H1 (cell line): ENCODE measurements at regions not wholly inside any gene's neighbourhood (a gene's known extent, or its start where the extent isn't known, plus 50 kb on each side); places are given as distances from the start of the nearest gene placed in this dataset.
A peak's percentile ranks its signal among the peaks of the same experiment; 100 is the strongest.

ENCODE experiments used
- CTCF ChIA-PET: fragments of 300-600 bp; sonication (Branson Sonifier 250); formaldehyde crosslinking; loops from one replicate; lab custom pipeline; 2021; ENCODE audit not compliant: partially characterized antibody; lab: Charles Lee
- POLR2A ChIA-PET: fragments of 300-600 bp; sonication (Branson Sonifier 250); formaldehyde crosslinking; loops from one replicate; lab custom pipeline; 2021; ENCODE audit warnings: inconsistent platforms; ENCODE audit not compliant: partially characterized antibody; lab: Charles Lee
- DNase-seq, 2 experiments: peaks; one replicate each; pipeline versions ENCODE4 v3.0.0 to v3.0.0-alpha.2; 2010 to 2022; ENCODE audit warnings: low spot score in 2 of 2, low read depth in 1 of 2, mixed read lengths in 1 of 2
- FAIRE-seq: peaks from 2 replicates; lab custom pipeline; 2011; peaks lifted over from hg19 to GRCh38; lab: Jason Lieb, UNC
- H2AFZ ChIP-seq: 2 replicates; pipeline ENCODE4 v1.8.1; 2012; ENCODE audit warnings: low read length, inconsistent platforms
- H2AK5ac ChIP-seq: 2 replicates; pipeline ENCODE4 v1.6.1; 2013; ENCODE audit warnings: low read depth, low read length
- H2BK120ac ChIP-seq: replicated peaks from 2 replicates; pipeline ENCODE3; 2013; ENCODE audit warnings: low read depth, low read length, inconsistent platforms
- H2BK12ac ChIP-seq: 2 replicates; pipeline ENCODE4 v1.6.1; 2013; ENCODE audit warnings: low read depth, low read length
- H2BK15ac ChIP-seq: 2 replicates; pipeline ENCODE4 v1.6.1; 2013; ENCODE audit warnings: low read length
- H2BK20ac ChIP-seq: 2 replicates; pipeline ENCODE4 v1.6.1; 2013; ENCODE audit warnings: low read length
- H2BK5ac ChIP-seq: 2 replicates; pipeline ENCODE4 v1.6.1; 2013; ENCODE audit warnings: low read depth, low read length
- H3K14ac ChIP-seq: 2 replicates; pipeline ENCODE4 v1.6.1; 2013; ENCODE audit warnings: inconsistent platforms; ENCODE audit not compliant: insufficient read length
- H3K18ac ChIP-seq: 2 replicates; pipeline ENCODE4 v1.6.1; 2013; ENCODE audit warnings: low read length; ENCODE audit errors: extremely low read depth
- H3K23ac ChIP-seq: 2 replicates; pipeline ENCODE4 v1.6.1; 2013; ENCODE audit warnings: inconsistent platforms; ENCODE audit not compliant: insufficient read length
- H3K23me2 ChIP-seq: 2 replicates; pipeline ENCODE4 v1.6.1; 2013; ENCODE audit warnings: low read depth, low read length
- H3K27ac ChIP-seq: 2 replicates; pipeline ENCODE4 v1.6.1; 2011; ENCODE audit warnings: low read depth, low read length, inconsistent platforms
- H3K27me3 ChIP-seq, 4 experiments: replicated peaks in 1 of 4; 1 replicate in 1 of 4; 2 replicates in 3 of 4; pipeline versions ENCODE4 v1.6.1 to v1.8.1; 2011 to 2013; ENCODE audit warnings: low read length in 3 of 4, mild to moderate bottlenecking in 3 of 4, inconsistent platforms in 2 of 4, mixed read lengths in 2 of 4, moderate library complexity in 1 of 4; ENCODE audit not compliant: control insufficient read depth in 3 of 4, insufficient read depth in 3 of 4; ENCODE audit errors: extremely low read depth in 1 of 4
- H3K36me3 ChIP-seq, 4 experiments: 2 replicates each; pipeline versions ENCODE4 v1.6.1 to v1.8.1; 2011 to 2013; ENCODE audit warnings: mild to moderate bottlenecking in 4 of 4, low read length in 3 of 4, moderate library complexity in 2 of 4, control low read depth in 1 of 4, inconsistent platforms in 1 of 4; ENCODE audit not compliant: insufficient read depth in 4 of 4, control insufficient read depth in 2 of 4
- H3K4ac ChIP-seq: replicated peaks from 2 replicates; pipeline ENCODE3; 2013; ENCODE audit warnings: low read length, low read depth, mixed read lengths, inconsistent platforms; ENCODE audit not compliant: insufficient read length
- H3K4me1 ChIP-seq, 4 experiments: replicated peaks in 1 of 4; 1 replicate in 1 of 4; 2 replicates in 3 of 4; pipeline versions ENCODE4 v1.6.1 to v1.8.1; 2011 to 2013; ENCODE audit warnings: low read length in 3 of 4, inconsistent platforms in 2 of 4, mixed read lengths in 1 of 4; ENCODE audit not compliant: insufficient read depth in 4 of 4, control insufficient read depth in 3 of 4
- H3K4me2 ChIP-seq, 2 experiments: 2 replicates each; pipeline versions ENCODE4 v1.6.1 to v1.8.1; 2011 to 2013; ENCODE audit warnings: low read depth in 2 of 2, low read length in 2 of 2, control low read depth in 1 of 2, inconsistent platforms in 1 of 2, mild to moderate bottlenecking in 1 of 2; ENCODE audit not compliant: insufficient read depth in 1 of 2
- H3K4me3 ChIP-seq, 4 experiments: fragments of 200-600, 300-600 bp in 1 of 4; sonication (generic), shearing (Covaris generic), sonication (Bioruptor Twin) in 1 of 4; 2 replicates each; pipeline versions ENCODE4 v1.5.1 to v1.8.1; 2011 to 2016; ENCODE audit warnings: low read length in 4 of 4, low read depth in 3 of 4, control low read depth in 2 of 4, inconsistent platforms in 2 of 4, mild to moderate bottlenecking in 2 of 4, mixed read lengths in 1 of 4, moderate library complexity in 1 of 4; ENCODE audit not compliant: insufficient read depth in 2 of 4; ENCODE audit errors: extremely low read depth in 1 of 4
- H3K56ac ChIP-seq: replicated peaks from 2 replicates; pipeline ENCODE3; 2013; ENCODE audit warnings: low read depth, mild to moderate bottlenecking, mixed read lengths, low read length, inconsistent platforms; ENCODE audit not compliant: insufficient read length
- H3K79me1 ChIP-seq: 2 replicates; pipeline ENCODE4 v1.6.1; 2013; ENCODE audit warnings: low read depth, low read length, control low read depth
- H3K79me2 ChIP-seq, 2 experiments: 2 replicates each; pipeline versions ENCODE4 v1.6.1 to v1.8.1; 2012 to 2013; ENCODE audit warnings: low read length in 2 of 2, mild to moderate bottlenecking in 2 of 2, inconsistent platforms in 1 of 2; ENCODE audit not compliant: insufficient read depth in 2 of 2, control insufficient read depth in 1 of 2
- H3K9ac ChIP-seq, 4 experiments: replicated peaks in 1 of 4; 1 replicate in 1 of 4; 2 replicates in 3 of 4; pipeline versions ENCODE4 v1.6.1 to v1.8.1; 2011 to 2013; ENCODE audit warnings: low read depth in 3 of 4, low read length in 3 of 4, control low read depth in 2 of 4, mild to moderate bottlenecking in 2 of 4, moderate library complexity in 2 of 4, inconsistent platforms in 1 of 4; ENCODE audit errors: extremely low read depth in 1 of 4
- H3K9me3 ChIP-seq, 2 experiments: 2 replicates each; pipeline versions ENCODE4 v1.6.1 to v1.8.1; 2012 to 2013; ENCODE audit warnings: mild to moderate bottlenecking in 2 of 2, moderate library complexity in 2 of 2, control low read depth in 1 of 2, inconsistent platforms in 1 of 2, low read depth in 1 of 2, low read length in 1 of 2, mixed read lengths in 1 of 2; ENCODE audit not compliant: insufficient read depth in 2 of 2
- H4K20me1 ChIP-seq, 2 experiments: replicated peaks in 1 of 2; 2 replicates each; pipeline versions ENCODE3 to v1.8.1; 2011 to 2013; ENCODE audit warnings: inconsistent platforms in 2 of 2, low read length in 2 of 2, mild to moderate bottlenecking in 1 of 2; ENCODE audit not compliant: insufficient read depth in 2 of 2, control insufficient read depth in 1 of 2
- H4K5ac ChIP-seq: 2 replicates; pipeline ENCODE4 v1.6.1; 2013; ENCODE audit warnings: low read length, low read depth, mixed read lengths, inconsistent platforms; ENCODE audit not compliant: insufficient read length
- H4K8ac ChIP-seq: 2 replicates; pipeline ENCODE4 v1.8.0; 2013; ENCODE audit warnings: mild to moderate bottlenecking, moderate library complexity, low read length, inconsistent platforms; ENCODE audit not compliant: insufficient read depth; ENCODE audit errors: extremely low read depth
- H4K91ac ChIP-seq: replicated peaks from 2 replicates; pipeline ENCODE3; 2013; ENCODE audit warnings: low read length, mixed read lengths, inconsistent platforms; ENCODE audit not compliant: insufficient read length
- BCL11A ChIP-seq, 2 experiments: IDR thresholded peaks; one replicate each; pipeline ENCODE4 v1.6.1; 2011; ENCODE audit warnings: low read depth in 2 of 2, low read length in 2 of 2, mild to moderate bottlenecking in 2 of 2
- CHD2 ChIP-seq: IDR thresholded peaks from 2 replicates; pipeline ENCODE4 v1.6.1; 2012; ENCODE audit warnings: low read length, improper control_type of control experiment
- JUND ChIP-seq: IDR thresholded peaks from 2 replicates; pipeline ENCODE4 v1.6.1; 2011; ENCODE audit warnings: mild to moderate bottlenecking, improper control_type of control experiment, low read length
- NANOG ChIP-seq: IDR thresholded peaks from 2 replicates; pipeline ENCODE4 v1.6.1; 2011; ENCODE audit warnings: low read length, low read depth, mild to moderate bottlenecking, inconsistent platforms; ENCODE audit not compliant: insufficient read depth, poor library complexity, severe bottlenecking
- RBBP5 ChIP-seq: IDR thresholded peaks from 2 replicates; pipeline ENCODE4 v1.7.1; 2012; ENCODE audit warnings: low read depth, mild to moderate bottlenecking, inconsistent platforms, low read length, moderate library complexity, borderline replicate concordance
- SAP30 ChIP-seq: fragments of 300-600 bp; sonication (generic); IDR thresholded peaks from 2 replicates; pipeline ENCODE4 v1.7.1; 2012; ENCODE audit warnings: low read length, moderate library complexity, mild to moderate bottlenecking, inconsistent platforms; ENCODE audit not compliant: insufficient read depth, insufficient replicate concordance
- SIRT6 ChIP-seq: IDR thresholded peaks from one replicate; pipeline ENCODE4 v1.7.1; 2012; ENCODE audit warnings: low read length, inconsistent platforms
- SRF ChIP-seq: IDR thresholded peaks from 2 replicates; pipeline ENCODE4 v1.6.1; 2011; ENCODE audit warnings: mild to moderate bottlenecking, low read depth, low read length, moderate library complexity
- TAF1 ChIP-seq: IDR thresholded peaks from 2 replicates; pipeline ENCODE4 v1.6.1; 2011; ENCODE audit warnings: mild to moderate bottlenecking, low read depth, low read length
- WGBS, 2 experiments: shearing (Covaris generic) in 1 of 2; methylation state at CpG; one replicate each; pipeline versions ENCODE4 v1.1.6 to v1.1.7; 2013 to 2015; ENCODE audit warnings: low lambda C conversion rate in 2 of 2, mixed read lengths in 2 of 2, inconsistent platforms in 1 of 2, low coverage in 1 of 2, missing lambda C conversion rate in 1 of 2; ENCODE audit not compliant: insufficient replicate concordance in 2 of 2, insufficient coverage in 1 of 2, insufficient read length in 1 of 2; ENCODE audit errors: extremely low coverage in 1 of 2, missing lambda C conversion rate in 1 of 2; 5-methylcytosine and 5-hydroxymethylcytosine counted together

DNA sequence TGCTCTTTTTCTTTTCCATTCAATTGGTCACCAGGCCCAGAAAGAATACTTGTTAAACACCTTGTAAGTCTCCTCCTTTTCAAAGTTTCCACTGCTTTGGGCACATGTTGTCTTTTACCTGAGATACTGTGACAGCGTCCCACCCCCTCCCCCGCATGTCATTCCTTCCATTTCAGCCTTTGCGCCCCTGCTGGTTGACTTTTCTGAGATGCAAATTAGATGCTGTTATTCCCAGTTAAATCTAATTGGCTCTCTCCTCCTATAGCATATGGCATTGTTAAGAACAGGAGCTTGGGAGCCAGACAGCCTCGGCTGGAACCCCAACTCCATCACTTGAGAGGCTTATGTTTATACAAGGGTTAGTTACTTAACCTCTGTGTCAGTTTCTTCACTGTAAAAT, 80.3 kb upstream of the GAREM1 start:
- 8% methylated on average over 4 of the region's 4 CpGs; no CpG with 5 or more reads in 1 of the 2 experiments for WGBS, 2 experiments
- H3K79me1 ChIP-seq: no peaks in the 10 kb centered on the region
- DNase-seq: peak in 1 of 2 experiments; percentile 34
- TF ChIP-seq BCL11A (IDR thresholded peaks at IDR 0.05; ENCODE audit: low read depth in 2 of 2, low read length in 2 of 2): no peak
- no peak for TF ChIP-seq CHD2
- TF ChIP-seq JUND: no peak
- TF ChIP-seq TAF1: no peak
- TF ChIP-seq SAP30: no peak
- no peak for TF ChIP-seq SRF
- TF ChIP-seq SIRT6: no peak
- TF ChIP-seq RBBP5: no peak
- no peak for TF ChIP-seq NANOG

More for the DNA sequence above, 80.3 kb upstream of the GAREM1 start:
- H3K14ac ChIP-seq: no peak overlapping the region
- no peak overlapping the region for H3K56ac ChIP-seq
- no peak overlapping the region for H3K23ac ChIP-seq
- no peaks in the 10 kb centered on the region for H4K20me1 ChIP-seq
- no peaks in the 10 kb centered on the region for H3K36me3 ChIP-seq
- H3K27me3 ChIP-seq: no peaks in the 10 kb centered on the region
- no peak overlapping the region for H4K8ac ChIP-seq
- no peak overlapping the region for H3K18ac ChIP-seq
- H2BK20ac ChIP-seq: no peak overlapping the region
- H2BK12ac ChIP-seq: no peak overlapping the region
- H2AFZ ChIP-seq: no peak overlapping the region
- no peak overlapping the region for H2AK5ac ChIP-seq
- no peak overlapping the region for H2BK15ac ChIP-seq
- H4K5ac ChIP-seq: no peak overlapping the region
- H4K91ac ChIP-seq: no peak overlapping the region
- H3K23me2 ChIP-seq: no peaks in the 10 kb centered on the region
- no peak overlapping the region for H3K27ac ChIP-seq
- H2BK5ac ChIP-seq: no peak overlapping the region
- H2BK120ac ChIP-seq: no peak overlapping the region
- peaks cover 0 to 10% (median 7%) of the 10 kb centered on the region in 4 experiments; a peak in 5 of 7 replicates for H3K4me1 ChIP-seq
- H3K9me3 ChIP-seq: no peaks in the 10 kb centered on the region
- FAIRE-seq: no peak
- no peak overlapping the region for H3K4ac ChIP-seq
- ChIA-PET CTCF (interaction anchor here (0.6 to 8.5 kb wide), 27 partner anchors 9 to 1703 kb away, joined by 3 to 111 read pairs (median 5); partner anchors contain the start of gene GAREM1), POLR2A (interaction anchor here (0.7 kb wide), 1 partner anchor 430 kb away, joined by 3 read pairs; no protein-coding TSS in a partner anchor)
- no peaks in the 10 kb centered on the region for H3K79me2 ChIP-seq
- no peak overlapping the region for H3K4me3 ChIP-seq
- no peak overlapping the region for H3K9ac ChIP-seq
- peak overlapping the region in 1 of 2 experiments; percentile 26; a peak in 1 of 4 replicates for H3K4me2 ChIP-seq
